GM03348 (cell line): ENCODE measurements at regions not wholly inside any gene's neighbourhood (a gene's known extent, or its start where the extent isn't known, plus 50 kb on each side); places are given as distances from the start of the nearest gene placed in this dataset.
A peak's percentile ranks its signal among the peaks of the same experiment; 100 is the strongest.
"Not testable (repeated sequence)": the region's sequence is repeated elsewhere in the genome, so short reads cannot be mapped to it uniquely, and the experiment has no call there.

ENCODE experiments used
- DNase-seq: peaks from one replicate; pipeline ENCODE4 v3.0.0; 2012; ENCODE audit warnings: low spot score

DNA sequence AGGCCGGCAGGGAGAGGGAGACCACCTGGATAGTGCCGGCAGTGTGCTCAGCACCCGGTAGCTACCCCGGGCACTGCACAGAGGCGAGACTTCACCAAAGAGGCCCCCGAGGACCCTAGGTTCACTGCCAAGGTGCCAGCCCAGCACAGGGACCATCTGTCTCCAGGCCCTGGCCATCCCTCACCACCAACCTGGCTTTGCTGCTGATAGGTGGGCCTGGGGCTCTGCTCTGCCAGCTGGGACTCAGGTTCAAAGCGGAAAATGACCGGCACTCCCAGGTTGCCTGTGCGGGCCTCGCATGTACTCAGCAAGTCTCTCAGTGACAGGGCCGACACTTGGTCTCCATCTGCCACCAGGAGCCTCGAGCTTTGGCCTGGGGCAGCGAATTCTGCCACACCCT is 812.2 kb downstream of the BRD1 start:
- DNase-seq = no peak

DNA sequence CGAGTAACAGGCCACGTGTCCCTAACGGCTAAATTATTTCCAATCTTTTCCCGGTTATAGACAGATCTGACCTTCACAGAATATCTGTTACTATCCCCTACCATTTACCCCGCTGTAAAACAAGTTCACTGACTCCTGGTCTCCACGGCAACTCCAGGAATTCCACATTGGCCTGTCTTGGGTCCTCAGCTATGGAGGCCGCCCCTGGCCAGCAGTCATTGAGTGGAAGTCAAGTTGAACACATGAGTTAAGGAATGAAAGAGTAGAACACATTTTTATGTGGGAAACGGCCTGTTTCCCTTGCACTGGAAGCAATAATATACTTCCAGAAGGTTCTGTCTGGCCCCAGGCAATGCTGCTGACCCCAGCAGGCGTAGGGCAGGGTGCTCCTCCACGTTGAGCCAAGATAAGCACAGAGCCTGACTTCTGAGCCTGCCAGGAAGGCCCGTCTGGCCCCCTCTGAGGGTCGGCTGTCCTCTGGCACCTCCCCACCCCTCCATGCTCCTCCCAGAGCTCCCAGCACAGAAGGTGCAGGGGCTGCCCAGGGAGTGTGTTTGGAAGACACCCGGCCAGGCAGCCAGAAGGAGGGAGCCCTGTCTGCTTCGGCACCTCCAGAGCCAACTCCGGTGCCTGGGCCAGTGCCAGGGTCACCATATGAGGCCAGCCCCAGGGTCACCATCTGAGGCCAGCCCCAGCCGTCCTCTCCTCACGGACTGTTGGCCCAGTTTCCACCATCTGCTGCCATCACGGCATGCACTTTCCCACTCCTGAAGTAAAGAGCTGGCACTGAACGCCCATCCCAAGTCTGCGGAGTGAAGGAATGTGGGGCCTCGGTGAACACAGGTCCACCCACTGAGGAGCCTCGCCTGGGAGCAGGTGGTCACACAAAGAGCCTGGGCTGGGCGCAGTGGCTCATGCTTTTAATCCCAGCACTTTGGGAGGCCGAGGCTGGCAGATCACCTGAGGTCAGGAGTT is 813.2 kb downstream of the BRD1 start:
- no peak for DNase-seq

DNA sequence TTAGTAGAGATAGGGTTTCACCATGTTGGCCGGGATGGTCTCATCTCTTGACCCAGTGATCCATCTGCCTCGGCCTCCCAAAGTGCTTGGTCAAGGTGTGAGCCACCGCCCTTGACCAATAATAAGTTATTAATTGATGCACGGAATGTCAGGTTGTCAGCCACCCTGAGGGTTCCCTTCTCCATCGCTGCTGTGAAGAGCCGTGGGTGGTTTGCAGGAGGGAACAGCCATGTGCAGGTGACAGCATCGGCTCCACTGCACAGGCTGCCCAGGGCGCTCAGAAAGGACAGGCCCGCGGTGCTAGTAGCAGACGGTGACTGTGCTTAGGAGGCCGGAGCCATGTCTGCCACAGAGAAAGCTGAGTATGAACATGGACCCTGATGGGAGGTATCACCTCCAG is 814.0 kb downstream of the BRD1 start:
- DNase-seq = no peak

DNA sequence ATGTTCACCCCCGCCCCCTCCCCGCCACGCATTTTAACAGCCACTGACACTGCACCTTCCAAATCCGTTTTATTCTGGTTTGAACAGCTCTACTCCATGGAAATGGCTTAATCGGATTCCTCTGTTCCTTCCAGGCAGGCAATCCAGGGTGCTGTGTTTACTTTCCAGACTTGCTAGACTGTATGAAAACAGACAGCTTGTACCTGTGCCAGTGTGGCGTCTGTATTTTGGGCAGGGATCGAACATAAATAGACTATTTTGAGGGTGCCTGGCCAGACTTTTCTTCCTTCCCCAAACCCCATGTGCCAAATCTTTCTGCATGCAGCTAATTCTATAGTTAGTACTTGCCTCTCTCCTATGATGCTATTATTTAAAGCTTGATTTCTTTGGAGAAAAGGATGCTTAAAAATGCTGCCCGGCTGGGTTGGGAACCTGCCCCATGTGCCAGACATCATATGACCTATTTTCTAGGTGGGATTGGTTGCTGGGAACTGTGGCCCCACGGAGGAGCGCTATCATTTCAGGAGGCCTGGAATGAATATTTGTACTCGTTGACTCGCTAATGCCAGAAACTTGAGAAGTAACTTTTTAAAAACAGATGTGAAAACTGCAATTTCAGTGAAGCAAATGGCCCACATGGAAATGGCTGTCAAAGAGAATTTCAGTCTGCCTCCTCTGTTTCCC is 814.8 kb downstream of the BRD1 start:
- DNase-seq = no peak

DNA sequence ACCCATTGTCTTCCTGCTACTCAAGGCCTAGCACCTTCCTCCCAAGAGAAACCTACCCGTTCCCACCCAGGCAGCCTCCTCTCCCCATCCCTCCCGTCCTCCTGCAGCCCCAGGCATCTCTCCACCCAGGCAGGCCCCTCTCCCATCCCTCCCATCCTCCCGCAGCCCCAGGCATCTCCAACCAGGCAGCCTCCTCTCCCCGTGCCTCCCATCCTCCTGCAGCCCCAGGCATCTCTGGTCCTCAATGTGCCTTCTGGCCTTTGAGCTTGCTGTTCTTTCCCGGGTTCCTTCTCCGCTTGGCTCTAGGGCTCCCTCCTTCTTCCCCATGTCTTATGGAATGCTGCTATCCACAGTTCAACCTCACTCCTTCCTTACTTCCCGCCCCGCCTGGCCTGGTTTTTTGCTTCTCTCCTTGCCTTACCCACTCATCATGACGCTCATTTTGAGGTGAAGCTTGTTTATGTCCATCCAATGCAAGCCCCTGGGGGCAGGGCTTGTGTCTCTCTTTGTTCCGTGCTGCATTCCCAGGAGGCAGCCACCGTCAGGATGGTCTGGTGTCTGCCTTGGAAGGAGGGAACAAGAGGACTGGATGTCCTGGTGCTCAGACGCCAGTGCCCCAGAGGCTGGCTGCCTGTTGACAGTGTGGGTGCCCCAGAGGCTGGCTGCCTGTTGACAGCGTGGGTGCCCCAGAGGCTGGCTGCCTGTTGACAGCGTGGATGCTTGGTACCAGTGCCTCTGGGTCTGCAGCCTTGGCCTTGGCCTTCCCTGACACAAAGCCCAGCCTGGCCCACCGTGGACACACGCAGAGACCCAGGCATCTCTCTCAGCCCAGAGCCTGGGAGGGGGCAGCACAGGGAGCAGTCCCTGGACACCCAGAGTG is 815.7 kb downstream of the BRD1 start:
- peak; percentile 4 for DNase-seq

DNA sequence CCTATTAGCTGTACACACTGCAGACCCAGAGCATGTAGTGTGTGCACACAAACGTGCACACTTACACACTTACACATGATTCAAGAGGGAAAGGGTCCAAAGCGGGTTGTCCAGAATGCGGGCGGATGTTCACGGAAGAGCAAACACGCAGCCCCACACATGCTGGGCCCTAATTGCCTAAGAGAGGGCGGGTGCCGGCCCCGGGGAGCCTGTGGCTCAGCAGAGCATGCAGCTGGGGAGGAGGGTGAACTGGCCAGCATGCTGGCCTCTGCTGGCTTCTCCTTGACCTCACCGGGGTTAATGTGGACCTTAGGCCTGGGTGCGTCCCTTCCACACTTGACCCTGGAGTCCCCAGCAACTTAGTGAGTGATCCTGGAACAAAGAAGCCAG is 816.3 kb downstream of the BRD1 start:
- no peak for DNase-seq

DNA sequence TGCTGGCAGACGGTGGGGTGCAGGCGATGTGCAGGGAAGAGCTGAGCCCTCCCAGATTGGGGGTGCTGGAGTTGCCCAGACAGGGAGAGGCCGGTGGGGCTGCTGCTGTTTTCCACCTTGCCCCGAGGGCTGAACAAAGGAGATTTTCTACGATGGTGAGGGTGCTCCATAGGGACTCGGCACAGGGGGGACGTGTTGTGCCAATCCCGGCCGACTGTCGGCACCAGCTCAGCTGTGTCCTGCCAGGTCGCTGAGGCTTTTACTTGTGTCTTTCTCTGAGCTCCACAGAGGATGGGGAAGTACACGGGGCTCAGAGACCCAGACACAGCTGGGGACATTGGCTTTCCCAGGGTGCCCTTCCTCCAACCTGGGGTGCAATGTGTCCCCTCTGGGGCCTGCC is 816.8 kb downstream of the BRD1 start:
- no peak for DNase-seq

DNA sequence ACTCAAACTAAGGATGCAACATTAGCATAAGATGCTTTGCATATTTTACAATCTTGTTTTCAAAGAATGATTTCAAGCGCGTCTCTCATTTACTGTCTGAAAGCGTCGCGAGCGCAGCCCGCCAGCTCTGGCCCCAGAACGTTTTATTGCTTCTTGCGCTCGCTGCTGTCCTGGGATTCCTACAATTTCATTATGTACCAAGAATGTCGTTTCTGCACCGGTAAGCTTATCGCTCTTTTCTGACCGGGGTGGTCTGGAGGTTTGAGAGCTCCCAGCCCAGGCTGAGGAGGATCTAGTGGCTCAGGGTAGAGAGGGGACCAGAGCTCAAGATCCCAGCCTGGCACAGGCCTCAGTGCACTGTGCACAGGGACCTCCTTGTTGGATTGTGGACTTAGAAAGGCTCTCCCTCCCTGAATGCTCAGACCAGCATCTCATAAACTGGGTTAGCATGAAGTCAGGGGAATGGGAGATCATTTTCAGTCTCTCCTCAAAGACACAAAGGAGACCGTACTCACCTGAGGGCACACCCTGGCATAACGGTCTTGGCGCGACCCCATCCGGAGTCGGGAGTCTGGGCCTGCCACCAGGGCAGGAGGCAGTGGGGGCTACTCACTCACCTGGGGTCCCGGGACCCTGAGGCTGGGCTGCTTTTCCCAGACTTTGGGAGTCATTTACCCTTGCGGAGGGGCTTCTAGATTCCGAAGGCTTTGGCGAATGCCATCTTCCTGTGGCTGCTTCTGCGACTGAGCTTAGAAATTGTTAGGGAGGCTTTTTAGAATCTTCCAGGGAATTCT is 817.4 kb downstream of the BRD1 start:
- DNase-seq = no peak

DNA sequence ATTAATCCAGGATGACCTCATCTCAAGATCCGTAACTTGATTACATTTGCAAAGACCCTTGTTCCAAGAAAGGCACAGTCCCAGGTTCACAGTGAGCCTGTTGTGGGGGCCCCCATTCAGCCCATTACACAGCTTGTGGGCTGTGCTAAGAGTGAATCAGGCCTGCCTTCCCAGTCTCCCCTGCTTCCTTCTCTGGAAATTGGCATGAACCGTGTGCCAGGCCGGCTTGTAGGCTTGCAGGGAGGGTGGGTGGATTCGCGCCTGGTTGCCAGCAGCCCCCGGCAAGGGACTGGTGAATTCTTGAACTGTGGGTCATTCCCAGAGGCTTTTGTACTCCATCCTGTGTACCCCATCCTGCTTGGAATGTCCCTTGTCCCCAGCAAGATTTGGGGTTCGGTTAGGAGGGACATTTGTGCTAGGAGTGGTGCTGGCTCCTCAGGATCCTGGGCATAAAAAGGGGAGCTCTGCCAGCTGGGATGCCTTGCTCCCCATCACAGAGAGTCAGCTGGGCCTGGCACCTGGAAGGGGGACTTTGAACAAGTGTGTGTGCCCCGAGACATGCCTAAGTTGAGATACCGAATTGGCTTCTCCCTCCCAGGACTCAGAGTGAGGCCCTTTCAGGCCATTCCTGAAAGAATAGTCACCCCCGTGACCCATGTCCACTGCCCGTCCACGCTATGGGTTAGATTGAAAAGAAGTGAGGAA is 818.2 kb downstream of the BRD1 start:
- no peak for DNase-seq

DNA sequence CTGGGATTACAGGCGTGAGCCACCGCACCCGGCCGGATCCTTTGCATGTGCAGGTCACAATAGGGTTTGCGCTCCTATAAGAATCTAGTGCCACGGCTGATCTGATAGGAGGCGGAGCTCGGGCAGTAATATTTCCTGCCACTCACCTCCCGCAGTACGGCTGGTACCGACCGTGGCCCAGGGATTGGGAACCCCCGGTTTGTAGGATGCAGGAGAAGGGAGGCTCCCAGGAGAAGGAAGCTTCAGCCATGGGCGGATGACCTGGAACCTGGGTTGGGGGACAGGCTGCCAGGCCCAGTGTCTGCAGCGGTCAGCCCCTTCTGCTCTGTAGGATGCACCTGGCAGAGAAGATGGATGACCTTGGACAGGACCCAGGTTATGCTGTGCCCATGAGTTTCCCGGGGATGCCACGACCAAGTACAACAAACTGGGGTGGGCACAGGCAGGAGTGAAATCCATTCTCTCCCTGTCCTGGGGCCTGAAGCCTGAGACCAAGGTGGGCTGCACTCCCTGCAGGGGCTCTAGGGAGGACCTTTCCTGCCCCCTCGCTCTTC is 818.9 kb downstream of the BRD1 start:
- DNase-seq = no peak

DNA sequence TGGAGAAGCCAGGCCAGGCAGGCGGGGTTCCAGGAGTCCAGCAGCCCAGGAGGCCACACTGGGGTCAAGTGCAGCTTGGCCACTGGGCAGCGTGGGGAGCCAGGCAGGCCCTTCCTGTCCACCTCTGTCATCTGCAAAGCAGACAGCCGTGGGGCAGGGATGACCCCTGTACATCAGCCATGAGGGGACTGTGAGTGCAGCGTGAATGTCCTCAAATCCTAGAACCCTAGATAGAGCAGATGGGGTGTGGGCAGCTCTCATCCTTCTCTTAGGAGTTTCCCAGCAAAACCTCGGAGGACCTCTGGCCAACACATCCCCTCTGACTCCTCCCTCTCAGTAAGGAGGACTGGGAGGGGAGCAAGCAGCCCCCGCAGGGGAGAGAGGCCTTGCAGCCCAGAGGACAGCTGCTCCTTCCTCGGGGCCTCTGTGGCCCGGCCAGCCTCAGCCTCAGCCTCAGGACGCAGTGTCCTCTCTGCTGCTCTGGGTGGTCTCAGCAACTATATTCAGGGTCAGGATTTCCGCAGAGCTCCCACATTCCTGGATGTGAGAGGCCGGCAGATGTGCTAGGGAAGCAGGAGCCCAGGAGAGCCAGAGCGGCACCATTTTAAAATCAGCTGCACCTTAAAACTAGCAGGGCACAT is 820.5 kb downstream of the BRD1 start:
- no peak for DNase-seq

DNA sequence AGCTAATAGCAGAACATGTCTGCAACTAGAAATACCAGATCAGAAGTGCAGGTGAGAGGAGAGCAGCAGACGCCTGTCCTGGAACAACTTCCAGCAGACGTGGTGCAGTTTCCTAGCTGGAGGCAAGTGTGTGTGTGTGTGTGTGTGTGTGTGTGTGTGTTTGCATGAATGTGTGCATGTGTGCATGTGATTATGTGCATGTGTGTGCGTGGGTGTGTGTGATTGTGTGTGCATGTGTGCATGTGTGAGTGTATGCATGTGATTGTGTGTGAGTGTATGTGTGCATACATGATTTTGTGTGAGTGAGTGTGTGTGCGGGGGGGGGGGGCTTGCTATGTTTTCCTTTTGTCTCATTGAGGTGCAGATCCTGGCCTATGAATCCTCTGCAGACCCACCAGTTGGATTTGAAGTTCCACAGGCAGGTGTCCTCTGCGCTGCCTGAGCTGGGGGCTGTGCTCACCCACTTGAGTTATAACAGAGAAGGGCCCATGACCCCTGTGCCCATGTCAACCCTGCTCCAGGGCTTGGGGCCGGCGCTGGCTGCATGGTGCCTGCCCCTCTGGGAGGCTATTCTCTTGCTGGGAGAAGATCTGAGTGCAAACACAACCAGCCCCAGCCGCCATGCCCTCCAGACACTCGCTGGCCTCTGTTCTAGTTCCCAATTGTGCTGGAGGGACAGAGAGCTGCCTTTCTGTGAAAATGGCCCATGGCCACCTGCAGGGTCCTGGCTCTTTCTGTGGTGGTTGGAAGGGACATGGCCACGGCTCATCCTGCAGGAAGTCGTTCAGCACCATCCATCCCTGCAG is 821.3 kb downstream of the BRD1 start:
- no peak for DNase-seq

DNA sequence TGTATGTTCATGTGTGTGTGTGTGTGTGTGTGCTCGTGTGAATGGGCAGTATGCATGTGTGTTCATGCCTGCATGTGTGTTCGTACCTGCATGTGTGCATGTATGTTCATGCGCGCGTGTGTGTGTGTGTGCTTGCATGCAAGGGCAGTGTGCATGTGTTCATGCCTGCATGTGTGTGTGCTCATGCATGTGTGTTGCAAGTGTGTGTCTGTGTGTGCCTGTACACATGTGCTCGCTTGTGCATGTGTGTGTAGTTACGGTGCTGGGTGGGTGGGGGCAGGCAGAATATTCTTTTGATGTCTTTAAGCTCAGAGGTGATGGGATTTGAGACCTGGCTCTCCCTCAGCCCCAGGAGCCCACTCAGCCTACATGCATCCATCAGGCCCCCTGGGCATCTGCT is 822.1 kb downstream of the BRD1 start:
- DNase-seq = no peak

DNA sequence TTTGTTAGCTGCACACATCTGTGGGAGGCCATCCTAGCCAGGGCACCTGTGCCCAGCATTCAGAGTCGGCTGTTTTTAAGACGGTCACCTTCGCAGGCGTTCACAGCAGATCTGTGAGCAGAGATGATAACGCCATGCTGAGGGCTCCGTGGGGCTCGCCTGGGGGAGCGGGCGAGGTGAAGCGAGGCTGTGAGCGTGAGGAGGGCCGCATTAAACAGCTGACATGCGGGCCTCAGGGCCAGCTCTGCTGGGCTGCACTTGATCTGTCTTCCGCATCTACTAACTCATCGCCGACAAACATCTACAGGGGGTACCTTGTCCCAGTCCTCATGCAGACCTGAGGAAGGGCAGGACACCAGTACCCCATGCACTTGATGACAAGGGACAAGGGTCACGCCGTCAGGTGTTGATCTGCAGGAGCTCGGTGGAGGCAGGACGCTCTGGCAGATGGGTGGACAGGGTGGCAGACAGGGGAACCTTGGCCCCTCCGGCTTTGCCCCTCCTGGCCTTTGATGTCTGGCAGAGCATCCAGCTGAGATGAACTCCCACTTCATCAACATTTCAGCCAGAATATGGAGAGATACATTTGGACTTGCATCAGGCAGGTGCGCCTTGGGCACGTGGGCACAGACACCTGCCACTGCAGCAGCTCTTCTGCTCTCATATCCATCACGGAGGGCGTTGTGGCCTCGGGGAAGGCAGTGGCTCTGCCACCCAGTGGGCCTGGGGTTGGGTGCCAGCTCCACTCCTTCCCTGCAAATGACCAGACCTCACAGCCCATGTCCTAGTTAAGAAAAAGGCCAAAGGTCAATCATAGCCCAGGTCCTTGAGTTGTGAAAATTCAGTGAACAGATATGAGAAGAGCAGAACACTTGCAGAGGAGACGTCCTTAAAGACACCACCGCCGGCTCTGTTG is 822.9 kb downstream of the BRD1 start:
- no peak for DNase-seq

DNA sequence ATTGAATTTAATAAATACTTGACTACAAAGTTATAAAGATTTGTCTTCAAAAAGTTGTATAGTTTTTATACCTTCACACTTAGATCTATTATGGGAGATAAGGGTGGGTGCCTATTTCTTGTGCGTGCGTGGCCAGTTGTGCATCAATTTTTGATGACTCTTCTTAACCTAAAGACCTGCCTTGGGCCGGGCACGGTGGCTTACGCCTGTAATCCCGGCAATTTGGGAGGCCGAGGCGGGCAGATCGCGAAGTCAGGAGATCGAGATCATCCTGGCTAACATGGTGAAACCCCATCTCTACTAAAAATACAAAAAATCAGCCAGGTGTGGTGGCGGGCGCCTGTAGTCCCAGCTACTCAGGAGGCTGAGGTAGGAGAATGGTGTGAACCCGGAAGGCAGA is 830.1 kb downstream of the BRD1 start:
- not testable (repeated sequence) for DNase-seq

DNA sequence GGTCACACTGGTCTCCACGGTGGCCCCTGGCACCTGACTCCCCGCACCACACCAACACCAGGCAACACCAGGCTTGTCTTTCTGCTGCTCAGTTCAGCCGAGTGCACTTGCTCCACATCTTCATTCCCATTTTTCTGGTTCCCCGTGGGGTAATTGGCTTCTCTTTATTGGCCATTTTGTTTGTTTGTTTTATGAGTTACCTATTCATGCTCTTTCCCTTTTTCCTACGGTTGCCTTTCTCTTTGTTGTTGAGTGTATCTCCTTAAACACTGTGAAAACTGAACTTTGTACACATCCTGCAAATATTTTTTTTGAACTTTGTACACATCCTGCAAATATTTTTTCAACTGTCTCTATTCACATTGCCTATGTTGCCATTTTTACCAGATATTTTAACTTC is 834.0 kb downstream of the BRD1 start:
- DNase-seq = no peak

DNA sequence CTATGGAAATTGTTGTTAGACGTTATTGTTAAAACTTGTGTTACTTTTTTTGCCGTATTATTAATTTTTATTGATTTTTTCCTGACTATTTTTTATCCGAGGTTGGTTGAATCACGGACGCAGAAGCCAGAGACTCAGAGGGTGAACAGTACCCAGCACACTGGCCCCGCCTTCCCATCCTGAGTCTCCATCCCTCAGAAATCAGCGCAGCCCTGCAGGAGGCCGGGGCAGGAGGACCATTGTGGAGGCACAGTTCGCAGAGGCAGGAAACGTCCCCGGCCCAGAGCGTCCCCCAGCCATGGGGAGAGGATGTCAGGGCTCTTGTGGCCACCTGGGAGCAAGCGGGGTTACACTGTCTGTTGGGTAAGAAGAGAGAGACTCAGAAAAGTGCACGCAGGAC is 843.0 kb downstream of the BRD1 start:
- DNase-seq = no peak

DNA sequence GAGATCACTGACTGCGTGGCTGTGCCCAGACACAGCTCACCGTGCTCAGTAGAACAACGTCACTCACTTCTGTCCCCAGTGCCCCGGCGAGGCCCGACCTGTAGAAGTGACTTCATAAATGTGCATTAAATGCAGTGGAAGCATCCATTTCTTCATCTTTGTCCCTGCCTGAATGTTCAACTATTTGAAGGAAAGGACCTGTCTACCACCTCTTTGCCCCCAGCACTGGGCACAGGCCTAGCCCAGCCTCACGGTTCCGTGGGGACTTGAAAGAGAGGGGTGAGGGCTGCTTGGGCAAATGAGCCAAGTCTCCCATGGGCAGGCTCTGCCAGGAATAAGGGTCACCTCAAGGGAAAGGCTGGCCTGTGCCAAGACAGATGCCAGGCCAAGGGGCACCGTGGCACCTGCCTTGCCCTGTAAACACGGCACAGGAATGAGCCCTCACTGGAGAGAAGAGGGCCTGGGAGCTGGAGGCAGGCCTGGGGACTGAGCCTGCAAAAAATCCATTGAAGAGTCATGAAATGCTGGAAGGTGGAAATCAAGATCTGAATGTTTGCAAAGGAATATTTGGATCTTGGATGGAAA is 845.3 kb downstream of the BRD1 start:
- DNase-seq = no peak
